Thymus (tissue), 11 donors: ENCODE measurements at regions not wholly inside any gene's neighbourhood (a gene's known extent, or its start where the extent isn't known, plus 50 kb on each side); places are given as distances from the start of the nearest gene placed in this dataset.
"Not testable (repeated sequence)": the region's sequence is repeated elsewhere in the genome, so short reads cannot be mapped to it uniquely, and the experiment has no call there.

Experiments
- DNase-seq, 9 donors: peaks; one replicate each; pipeline ENCODE4 v3.0.0-alpha.2; 2013; ENCODE audit warnings: low spot score in 9 of 9, low read depth in 6 of 9, missing footprints in 1 of 9
- H3K27ac ChIP-seq, 2 donors: one replicate each; pipeline ENCODE4 v1.5.1; 2013; ENCODE audit warnings: control low read depth in 1 of 2, low read depth in 1 of 2, low read length in 1 of 2, mild to moderate bottlenecking in 1 of 2, moderate library complexity in 1 of 2
- H3K27me3 ChIP-seq, 2 donors: one replicate each; pipeline ENCODE4 v1.5.1; 2013; ENCODE audit warnings: low read length in 1 of 2; ENCODE audit not compliant: control insufficient read depth in 2 of 2, insufficient read depth in 1 of 2
- H3K36me3 ChIP-seq, 2 donors: one replicate each; pipeline ENCODE4 v1.5.1; 2013; ENCODE audit warnings: low read length in 1 of 2, mild to moderate bottlenecking in 1 of 2, moderate library complexity in 1 of 2; ENCODE audit not compliant: control insufficient read depth in 2 of 2, insufficient read depth in 2 of 2
- H3K4me1 ChIP-seq, 2 donors: one replicate each; pipeline ENCODE4 v1.5.1; 2013; ENCODE audit warnings: low read length in 2 of 2; ENCODE audit not compliant: control insufficient read depth in 2 of 2, insufficient read depth in 2 of 2
- H3K4me3 ChIP-seq, 2 donors: one replicate each; pipeline ENCODE4 v1.5.1; 2013; ENCODE audit warnings: low read length in 2 of 2, control low read depth in 1 of 2, mild to moderate bottlenecking in 1 of 2
- H3K9me3 ChIP-seq, 2 donors: one replicate each; pipeline ENCODE4 v1.5.1; 2013; ENCODE audit warnings: low read length in 1 of 2, mild to moderate bottlenecking in 1 of 2; ENCODE audit not compliant: control insufficient read depth in 2 of 2, insufficient read depth in 1 of 2
- WGBS: extraction: QIAGEN DNeasy Blood & Tissue Kit; methylation state at CpG from one replicate; pipeline ENCODE4 v1.1.7; 2013; 5-methylcytosine and 5-hydroxymethylcytosine counted together
- donor health status: healthy.

DNA sequence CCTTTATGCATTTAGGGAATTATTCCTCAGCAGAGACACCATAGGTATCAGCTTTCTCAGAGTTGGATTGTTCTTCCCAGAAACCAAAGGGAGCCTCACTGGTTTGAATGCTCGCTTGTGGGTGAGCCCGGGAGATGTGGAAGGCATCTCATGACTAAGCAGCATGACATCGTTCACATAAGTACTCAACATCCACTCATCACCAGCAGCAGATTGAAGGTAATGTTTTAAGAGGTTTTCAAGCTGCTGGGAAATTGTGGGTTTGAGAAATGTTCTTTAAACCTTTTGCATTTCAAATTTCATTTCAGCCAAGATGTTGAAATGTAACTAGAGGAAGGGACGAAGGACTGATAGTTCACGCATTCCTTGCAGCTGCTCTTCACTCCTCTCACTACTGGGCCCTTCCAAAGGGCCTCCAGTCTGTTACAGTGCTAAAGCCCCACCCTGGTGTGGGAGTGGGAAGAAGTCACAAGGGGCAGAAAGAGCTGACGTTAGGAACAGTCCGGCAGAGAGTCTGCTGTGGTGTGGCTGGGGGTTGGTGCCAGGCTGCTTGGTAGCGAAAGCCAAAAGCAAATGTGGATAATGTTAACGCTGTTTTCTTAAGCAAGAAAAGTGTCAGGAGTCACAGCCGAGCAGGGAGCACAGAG lies 324.5 kb upstream of the EPHA4 start:
- H3K9me3 ChIP-seq, result no peaks in the 10 kb centered on the region
- WGBS, result 83% methylated on average over 10 of the region's 10 CpGs
- H3K27me3 ChIP-seq, result no peaks in the 10 kb centered on the region
- H3K27ac ChIP-seq, result no peak overlapping the region
- no peaks in the 10 kb centered on the region for H3K36me3 ChIP-seq
- no peak overlapping the region for H3K4me3 ChIP-seq
- H3K4me1 ChIP-seq, result no peaks in the 10 kb centered on the region
- no peak for DNase-seq

DNA sequence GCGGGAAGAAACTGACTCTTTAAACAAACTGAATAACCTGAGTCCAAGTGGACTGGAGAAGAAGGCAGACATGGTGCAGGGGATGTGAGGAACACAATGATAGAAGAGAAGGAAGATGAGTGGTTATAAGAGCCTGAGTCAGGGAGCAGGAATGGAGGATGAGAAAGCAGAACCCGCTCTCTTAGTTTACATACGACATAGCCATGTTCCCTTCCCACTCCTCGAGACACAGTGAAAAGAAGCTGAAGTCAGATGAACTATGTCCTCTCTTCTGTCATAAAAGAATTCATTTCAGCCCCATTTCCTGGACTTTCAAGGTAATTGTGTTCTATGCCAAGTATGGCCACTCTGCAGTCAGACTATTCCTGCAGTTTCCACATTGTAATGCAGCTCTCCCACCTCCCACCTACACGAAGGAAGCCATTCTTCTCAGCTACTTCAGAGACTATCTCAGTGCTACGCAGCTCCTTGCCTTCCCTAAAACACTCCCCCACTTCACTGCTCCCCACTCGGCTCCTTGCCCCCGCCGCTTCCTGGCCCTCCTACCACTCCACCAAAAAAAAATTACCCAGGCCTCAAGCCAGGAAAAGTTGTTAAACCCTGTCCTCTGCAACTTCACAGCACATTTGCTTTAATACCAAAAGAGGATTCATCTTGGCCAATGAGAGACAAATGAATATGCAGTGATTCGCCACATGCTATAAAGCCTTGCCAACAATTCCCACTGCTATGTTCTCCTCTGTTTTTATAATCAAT lies 323.4 kb upstream of the EPHA4 start:
- 80% methylated on average over 10 of the region's 10 CpGs for WGBS
- no peak overlapping the region for H3K27ac ChIP-seq
- no peak for DNase-seq

DNA sequence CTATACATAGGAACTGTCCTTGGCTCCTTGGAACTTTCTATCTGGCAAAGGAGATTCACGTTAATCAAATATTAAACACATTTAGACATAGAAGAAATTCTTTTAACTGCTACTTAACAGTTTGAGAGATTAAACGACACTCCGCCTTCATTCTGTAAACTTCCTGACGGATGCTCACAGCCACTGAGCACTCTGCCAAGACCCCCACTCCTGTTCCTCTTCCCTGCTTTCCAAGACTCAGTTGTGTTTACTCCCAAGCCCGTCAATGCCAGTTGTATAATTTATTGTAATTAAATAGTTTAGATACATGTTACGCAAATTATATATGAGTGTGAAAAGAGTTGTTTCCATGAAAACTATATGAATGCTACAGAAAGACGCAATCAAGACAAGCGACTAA lies 321.4 kb upstream of the EPHA4 start:
- 96% methylated on average over 8 of the region's 8 CpGs for WGBS
- Histone ChIP-seq H3K36me3 (no peaks in the 10 kb centered on the region), H3K4me1 (no peaks in the 10 kb centered on the region), H3K4me3 (no peak overlapping the region), H3K27me3 (no peaks in the 10 kb centered on the region), H3K9me3 (no peaks in the 10 kb centered on the region), H3K27ac (no peak overlapping the region)
- DNase-seq, result no peak

More for the DNA sequence above, 323.4 kb upstream of the EPHA4 start:
- Histone ChIP-seq H3K36me3 (no peaks in the 10 kb centered on the region), H3K9me3 (no peaks in the 10 kb centered on the region), H3K4me1 (no peaks in the 10 kb centered on the region), H3K27me3 (no peaks in the 10 kb centered on the region), H3K4me3 (no peak overlapping the region)

DNA sequence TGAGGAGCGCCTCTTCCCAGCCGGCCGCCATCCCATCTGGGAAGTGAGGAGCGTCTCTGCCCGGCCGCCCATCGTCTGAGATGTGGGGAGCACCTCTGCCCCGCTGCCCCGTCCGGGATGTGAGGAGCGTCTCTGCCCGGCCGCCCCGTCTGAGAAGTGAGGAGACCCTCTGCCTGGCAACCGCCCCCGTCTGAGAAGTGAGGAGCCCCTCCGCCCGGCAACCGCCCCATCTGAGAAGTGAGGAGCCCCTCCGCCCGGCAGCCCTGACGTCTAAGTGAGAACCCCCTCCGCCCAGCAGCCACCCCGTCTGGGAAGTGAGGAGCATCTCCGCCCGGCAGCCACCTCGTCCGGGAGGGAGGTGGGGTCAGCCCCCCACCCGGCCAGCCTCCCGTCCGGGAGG lies 319.9 kb upstream of the EPHA4 start:
- 95% methylated on average over 16 of the region's 31 CpGs for WGBS
- H3K36me3 ChIP-seq, H3K27me3 ChIP-seq, H3K4me3 ChIP-seq, DNase-seq, H3K27ac ChIP-seq, H3K9me3 ChIP-seq, H3K4me1 ChIP-seq: not testable (repeated sequence)

DNA sequence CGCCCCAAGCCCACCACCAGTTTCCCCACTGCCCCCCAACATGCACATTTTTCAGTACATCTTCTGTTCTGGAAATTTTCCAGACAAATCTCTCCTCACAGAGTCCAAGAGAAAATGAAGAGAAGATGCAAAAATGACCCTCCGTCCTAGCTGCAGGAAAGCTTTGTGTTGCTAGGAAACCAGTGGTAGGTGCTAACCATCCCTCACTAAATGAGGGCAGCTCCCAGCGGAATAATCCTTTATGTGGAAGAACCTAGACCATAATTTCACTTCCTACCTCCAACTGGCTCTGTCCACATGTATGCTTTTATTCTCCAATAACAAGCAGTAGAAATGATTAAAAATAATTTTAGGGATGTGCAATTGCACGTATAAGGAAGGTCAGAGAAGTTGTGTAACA lies 311.9 kb upstream of the EPHA4 start:
- Histone ChIP-seq H3K4me3 (no peak overlapping the region), H3K27me3 (no peaks in the 10 kb centered on the region), H3K27ac (no peak overlapping the region), H3K4me1 (no peaks in the 10 kb centered on the region), H3K9me3 (no peaks in the 10 kb centered on the region), H3K36me3 (no peaks in the 10 kb centered on the region)
- DNase-seq, result no peak
- 77% methylated on average over 4 of the region's 4 CpGs for WGBS

DNA sequence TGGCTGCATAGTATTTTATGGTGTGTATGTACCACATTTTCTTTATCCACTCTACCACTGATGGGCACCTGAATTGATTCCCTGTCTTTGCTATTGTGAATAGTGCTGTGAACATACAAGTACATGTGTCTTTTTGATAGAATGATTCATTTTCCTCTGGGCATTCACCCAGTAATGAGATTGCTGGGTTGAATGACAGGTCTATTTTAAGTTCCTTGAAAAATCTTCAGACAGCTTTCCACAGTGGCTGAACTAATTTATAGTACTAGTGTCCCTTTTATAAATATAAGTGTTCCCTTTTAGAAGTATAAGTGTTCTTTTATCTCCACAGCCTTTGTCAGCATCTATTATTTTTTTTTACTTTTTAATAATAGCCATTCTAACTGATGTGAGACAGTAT lies 303.9 kb upstream of the EPHA4 start:
- Histone ChIP-seq H3K9me3 (no peaks in the 10 kb centered on the region), H3K27me3 (no peaks in the 10 kb centered on the region), H3K4me3 (no peak overlapping the region), H3K27ac (no peak overlapping the region), H3K36me3 (no peaks in the 10 kb centered on the region), H3K4me1 (no peaks in the 10 kb centered on the region)
- no peak for DNase-seq

DNA sequence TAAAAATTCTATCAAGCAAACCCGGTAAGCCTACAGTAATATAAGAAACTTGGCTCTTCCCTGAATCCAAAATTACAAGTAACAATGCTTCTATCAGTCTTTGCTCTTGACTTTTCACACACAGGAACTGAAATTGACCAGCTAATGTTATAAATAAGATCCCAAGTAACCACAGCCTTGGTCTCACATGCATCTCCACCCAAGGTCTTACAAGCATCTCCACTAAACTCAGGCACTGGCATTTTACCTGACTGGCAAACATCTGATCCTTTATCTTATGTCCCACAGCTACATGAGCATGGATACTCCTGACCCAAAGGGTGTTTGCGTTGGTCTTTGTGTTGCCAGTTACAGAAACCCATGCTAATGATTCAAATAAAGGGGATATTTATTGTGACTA lies 302.3 kb upstream of the EPHA4 start:
- 97% methylated on average over 2 of the region's 2 CpGs for WGBS
- no peak for DNase-seq
- Histone ChIP-seq H3K4me3 (no peak overlapping the region), H3K4me1 (no peaks in the 10 kb centered on the region), H3K36me3 (no peaks in the 10 kb centered on the region), H3K27me3 (no peaks in the 10 kb centered on the region), H3K9me3 (no peaks in the 10 kb centered on the region), H3K27ac (no peak overlapping the region)

DNA sequence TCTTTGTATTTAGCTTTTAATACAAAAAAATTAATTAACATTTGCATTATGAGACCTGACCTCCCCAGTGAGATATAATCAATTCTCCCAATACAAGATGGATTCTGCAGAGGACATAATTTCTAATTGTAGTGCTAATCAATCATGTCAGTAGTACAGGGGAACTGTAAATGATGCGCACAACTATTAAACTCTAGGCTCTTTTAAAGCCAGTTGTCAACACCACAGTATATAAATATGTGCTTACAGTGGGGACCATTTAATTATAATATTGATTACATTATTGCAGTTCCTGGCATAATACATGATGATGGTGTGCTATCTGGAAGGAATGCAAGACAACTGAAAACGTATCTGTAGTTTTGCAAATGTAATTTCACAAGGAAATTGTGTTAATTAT lies 285.6 kb upstream of the EPHA4 start:
- no peaks in the 10 kb centered on the region for H3K27me3 ChIP-seq
- DNase-seq, result no peak
- H3K36me3 ChIP-seq, result no peaks in the 10 kb centered on the region
- 50% methylated on average over 2 of the region's 2 CpGs for WGBS
- H3K4me3 ChIP-seq, result no peak overlapping the region
- H3K27ac ChIP-seq, result no peak overlapping the region
- no peaks in the 10 kb centered on the region for H3K9me3 ChIP-seq
- no peaks in the 10 kb centered on the region for H3K4me1 ChIP-seq

DNA sequence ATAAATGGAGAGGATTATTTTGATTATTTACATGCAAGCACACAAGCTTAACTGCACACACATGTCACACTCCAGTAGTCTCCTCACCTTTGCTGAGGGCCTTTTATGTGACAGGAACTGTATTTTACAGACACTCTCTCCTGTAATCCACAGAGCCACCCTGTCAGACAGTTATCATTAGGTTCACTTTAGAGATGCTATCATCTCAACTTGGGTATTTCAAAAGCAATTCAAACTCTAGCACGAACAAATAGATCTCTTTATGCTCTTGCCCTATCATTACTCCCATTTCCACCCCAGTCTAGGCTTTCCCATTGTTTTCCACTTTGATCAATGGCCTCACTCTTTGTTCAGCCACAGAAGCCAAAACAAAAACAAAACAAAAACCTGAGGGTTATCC lies 281.2 kb upstream of the EPHA4 start:
- H3K4me3 ChIP-seq, result no peak overlapping the region
- H3K27me3 ChIP-seq, result no peaks in the 10 kb centered on the region
- H3K4me1 ChIP-seq, result no peaks in the 10 kb centered on the region
- no peak for DNase-seq
- no peaks in the 10 kb centered on the region for H3K9me3 ChIP-seq
- H3K36me3 ChIP-seq, result no peaks in the 10 kb centered on the region
- 27% methylated on average over 1 of the region's 1 CpG for WGBS
- no peak overlapping the region for H3K27ac ChIP-seq
